ENCODE measurements at regions not wholly inside any gene's neighbourhood (a gene's known extent, or its start where the extent isn't known, plus 50 kb on each side); places are given as distances from the start of the nearest gene placed in this dataset.

DNA sequence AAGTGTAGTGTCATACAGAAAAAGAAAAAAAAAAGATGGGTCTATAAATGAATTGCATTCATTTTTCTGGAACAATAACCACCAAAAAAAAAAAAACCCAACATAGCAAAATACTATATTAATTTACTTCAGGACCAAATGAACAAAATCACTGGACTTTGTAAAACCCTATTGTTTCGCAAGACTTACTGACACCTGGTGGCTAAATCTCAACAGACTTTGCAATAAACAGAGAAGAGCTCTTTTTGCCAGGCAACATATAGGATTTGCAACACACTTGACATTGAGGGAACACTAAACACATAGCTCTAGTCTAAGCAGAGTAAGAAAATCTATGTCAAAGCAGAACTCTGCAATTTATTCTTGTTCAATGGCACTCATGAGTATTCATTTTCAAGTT lies 990.2 kb downstream of the STPG2 start:
- TF ChIP-seq SPI1 (IDR thresholded peaks at IDR 0.05; ENCODE audit: borderline replicate concordance, low read depth) = no peak
- TF ChIP-seq, protein P1, sequence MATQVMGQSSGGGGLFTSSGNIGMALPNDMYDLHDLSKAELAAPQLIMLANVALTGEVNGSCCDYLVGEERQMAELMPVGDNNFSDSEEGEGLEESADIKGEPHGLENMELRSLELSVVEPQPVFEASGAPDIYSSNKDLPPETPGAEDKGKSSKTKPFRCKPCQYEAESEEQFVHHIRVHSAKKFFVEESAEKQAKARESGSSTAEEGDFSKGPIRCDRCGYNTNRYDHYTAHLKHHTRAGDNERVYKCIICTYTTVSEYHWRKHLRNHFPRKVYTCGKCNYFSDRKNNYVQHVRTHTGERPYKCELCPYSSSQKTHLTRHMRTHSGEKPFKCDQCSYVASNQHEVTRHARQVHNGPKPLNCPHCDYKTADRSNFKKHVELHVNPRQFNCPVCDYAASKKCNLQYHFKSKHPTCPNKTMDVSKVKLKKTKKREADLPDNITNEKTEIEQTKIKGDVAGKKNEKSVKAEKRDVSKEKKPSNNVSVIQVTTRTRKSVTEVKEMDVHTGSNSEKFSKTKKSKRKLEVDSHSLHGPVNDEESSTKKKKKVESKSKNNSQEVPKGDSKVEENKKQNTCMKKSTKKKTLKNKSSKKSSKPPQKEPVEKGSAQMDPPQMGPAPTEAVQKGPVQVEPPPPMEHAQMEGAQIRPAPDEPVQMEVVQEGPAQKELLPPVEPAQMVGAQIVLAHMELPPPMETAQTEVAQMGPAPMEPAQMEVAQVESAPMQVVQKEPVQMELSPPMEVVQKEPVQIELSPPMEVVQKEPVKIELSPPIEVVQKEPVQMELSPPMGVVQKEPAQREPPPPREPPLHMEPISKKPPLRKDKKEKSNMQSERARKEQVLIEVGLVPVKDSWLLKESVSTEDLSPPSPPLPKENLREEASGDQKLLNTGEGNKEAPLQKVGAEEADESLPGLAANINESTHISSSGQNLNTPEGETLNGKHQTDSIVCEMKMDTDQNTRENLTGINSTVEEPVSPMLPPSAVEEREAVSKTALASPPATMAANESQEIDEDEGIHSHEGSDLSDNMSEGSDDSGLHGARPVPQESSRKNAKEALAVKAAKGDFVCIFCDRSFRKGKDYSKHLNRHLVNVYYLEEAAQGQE (IDR thresholded peaks at IDR 0.05; ENCODE audit: insufficient replicate concordance, low read depth) = no peak
- no peak for DNase-seq (ENCODE audit: low read depth in 1 of 2, low spot score in 1 of 2)
- H3K27me3 ChIP-seq (ENCODE audit: insufficient read depth, poor library complexity, severe bottlenecking) = peaks cover 3% of the 10 kb centered on the region
- H3K27ac ChIP-seq (replicated peaks) = no peak overlapping the region
- no peak overlapping the region for H3K4me3 ChIP-seq (replicated peaks; ENCODE audit: insufficient read depth, low read length)

- DNase-seq (ENCODE audit: low read depth in 1 of 2, low spot score in 1 of 2) = no peak
- no peak overlapping the region for H3K27ac ChIP-seq (replicated peaks)
These were observed 983.7 kb downstream of the STPG2 start for GRCh38 chr4:97159625-97160024.

GRCh38 chr4:97185233-97185632 lies 958.0 kb downstream of the STPG2 start:
- no peaks in the 10 kb centered on the region for H3K27me3 ChIP-seq (ENCODE audit: insufficient read depth, poor library complexity, severe bottlenecking)
- H3K4me3 ChIP-seq (replicated peaks; ENCODE audit: insufficient read depth, low read length) = no peak overlapping the region
- H3K27ac ChIP-seq (replicated peaks) = no peak overlapping the region
- TF ChIP-seq CTCF (IDR thresholded peaks at IDR 0.05; ENCODE audit: insufficient read depth, low read length) = no peak
- TF ChIP-seq, protein P1 (IDR thresholded peaks at IDR 0.05; ENCODE audit: insufficient replicate concordance, low read depth) = no peak
- TF ChIP-seq SPI1 (IDR thresholded peaks at IDR 0.05; ENCODE audit: borderline replicate concordance, low read depth) = no peak
- TF ChIP-seq POLR2AphosphoS5 (IDR thresholded peaks at IDR 0.05; ENCODE audit: low read depth) = no peak
- TF ChIP-seq GABPA (IDR thresholded peaks at IDR 0.05; ENCODE audit: low read depth) = no peak
- no peak for DNase-seq (ENCODE audit: low read depth in 1 of 2, low spot score in 1 of 2)

More at GRCh38 chr4:97159625-97160024, 983.7 kb downstream of the STPG2 start:
- Histone ChIP-seq H3K4me3 (replicated peaks; ENCODE audit: insufficient read depth, low read length) (no peak overlapping the region), H3K27me3 (ENCODE audit: insufficient read depth, poor library complexity, severe bottlenecking) (no peaks in the 10 kb centered on the region)
- TF ChIP-seq, protein P1 (IDR thresholded peaks at IDR 0.05; ENCODE audit: insufficient replicate concordance, low read depth) = no peak
- no peak for TF ChIP-seq GABPA (IDR thresholded peaks at IDR 0.05; ENCODE audit: low read depth)
- no peak for TF ChIP-seq CTCF (IDR thresholded peaks at IDR 0.05; ENCODE audit: insufficient read depth, low read length)
- no peak for TF ChIP-seq POLR2AphosphoS5 (IDR thresholded peaks at IDR 0.05; ENCODE audit: low read depth)
- TF ChIP-seq SPI1 (IDR thresholded peaks at IDR 0.05; ENCODE audit: borderline replicate concordance, low read depth) = no peak

GRCh38 chr4:97197106-97197505 lies 946.2 kb downstream of the STPG2 start:
- H3K4me3 ChIP-seq (replicated peaks; ENCODE audit: insufficient read depth, low read length) = no peak overlapping the region
- H3K27me3 ChIP-seq (ENCODE audit: insufficient read depth, poor library complexity, severe bottlenecking) = no peaks in the 10 kb centered on the region
- no peak for DNase-seq (ENCODE audit: low read depth in 1 of 2, low spot score in 1 of 2)
- H3K27ac ChIP-seq (replicated peaks) = no peak overlapping the region
- TF ChIP-seq GABPA (IDR thresholded peaks at IDR 0.05; ENCODE audit: low read depth) = no peak
- TF ChIP-seq SPI1 (IDR thresholded peaks at IDR 0.05; ENCODE audit: borderline replicate concordance, low read depth) = no peak
- TF ChIP-seq CTCF (IDR thresholded peaks at IDR 0.05; ENCODE audit: insufficient read depth, low read length) = no peak
- TF ChIP-seq POLR2AphosphoS5 (IDR thresholded peaks at IDR 0.05; ENCODE audit: low read depth) = no peak
- TF ChIP-seq, protein P1 (IDR thresholded peaks at IDR 0.05; ENCODE audit: insufficient replicate concordance, low read depth) = no peak

Data from HL-60 (cell line).